H9 (cell line): ENCODE measurements at regions not wholly inside any gene's neighbourhood (a gene's known extent, or its start where the extent isn't known, plus 50 kb on each side); places are given as distances from the start of the nearest gene placed in this dataset.

Experiments
- DNase-seq: peaks from one replicate; pipeline ENCODE4 v3.0.0-alpha.2; 2017
- H2AFZ ChIP-seq: one replicate; pipeline ENCODE4 v1.6.1; 2013; ENCODE audit warnings: mild to moderate bottlenecking, low read length, control low read depth, moderate library complexity
- H2AK5ac ChIP-seq: 2 replicates; pipeline ENCODE4 v1.6.1; 2013; ENCODE audit warnings: low read length, control low read depth, mixed read lengths; ENCODE audit not compliant: insufficient read length
- H2BK120ac ChIP-seq: one replicate; pipeline ENCODE4 v1.6.1; 2013; ENCODE audit warnings: low read depth, mild to moderate bottlenecking, low read length, control low read depth, inconsistent platforms; ENCODE audit not compliant: poor library complexity, severe bottlenecking
- H2BK12ac ChIP-seq: 2 replicates; pipeline ENCODE4 v1.6.1; 2013; ENCODE audit warnings: low read length, control low read depth, mixed read lengths, low read depth; ENCODE audit not compliant: insufficient read length
- H2BK15ac ChIP-seq: 2 replicates; pipeline ENCODE4 v1.6.1; 2013; ENCODE audit warnings: low read depth, low read length, control low read depth
- H2BK20ac ChIP-seq: one replicate; pipeline ENCODE4 v1.6.1; 2013; ENCODE audit warnings: low read depth, mild to moderate bottlenecking, low read length, control low read depth, inconsistent platforms; ENCODE audit not compliant: poor library complexity, severe bottlenecking
- H2BK5ac ChIP-seq: 2 replicates; pipeline ENCODE4 v1.6.1; 2013; ENCODE audit warnings: low read length, control low read depth, mixed read lengths; ENCODE audit not compliant: insufficient read length
- H3K14ac ChIP-seq: 2 replicates; pipeline ENCODE4 v1.6.1; 2013; ENCODE audit warnings: low read length, control low read depth; ENCODE audit not compliant: insufficient read depth
- H3K18ac ChIP-seq: 2 replicates; pipeline ENCODE4 v1.6.1; 2013; ENCODE audit warnings: low read depth, mild to moderate bottlenecking, mixed read lengths, low read length, control low read depth; ENCODE audit not compliant: insufficient read length
- H3K23ac ChIP-seq: 2 replicates; pipeline ENCODE4 v1.6.1; 2013; ENCODE audit warnings: low read length, control low read depth, mixed read lengths, low read depth; ENCODE audit not compliant: insufficient read length
- H3K23me2 ChIP-seq: 2 replicates; pipeline ENCODE4 v1.6.1; 2013; ENCODE audit warnings: low read depth, mild to moderate bottlenecking, mixed read lengths, low read length, control low read depth; ENCODE audit not compliant: insufficient read length, poor library complexity, severe bottlenecking
- H3K27ac ChIP-seq: 2 replicates; pipeline ENCODE4 v1.5.1; 2013; ENCODE audit warnings: low read length, control low read depth, mixed read lengths, low read depth; ENCODE audit not compliant: insufficient read length
- H3K27me3 ChIP-seq: 2 replicates; pipeline ENCODE4 v1.6.1; 2013; ENCODE audit warnings: low read length, control low read depth, inconsistent platforms; ENCODE audit not compliant: insufficient read depth
- H3K4ac ChIP-seq: 2 replicates; pipeline ENCODE4 v1.6.1; 2013; ENCODE audit warnings: low read depth, mild to moderate bottlenecking, control low read depth, inconsistent platforms, low read length, moderate library complexity
- H3K4me1 ChIP-seq: 2 replicates; pipeline ENCODE4 v1.6.1; 2013; ENCODE audit warnings: low read length, control low read depth, inconsistent platforms; ENCODE audit not compliant: insufficient read depth
- H3K4me2 ChIP-seq: 2 replicates; pipeline ENCODE4 v1.6.1; 2013; ENCODE audit warnings: low read length, control low read depth, mixed read lengths; ENCODE audit not compliant: insufficient read length, insufficient read depth
- H3K56ac ChIP-seq: 2 replicates; pipeline ENCODE4 v1.6.1; 2013; ENCODE audit warnings: low read depth, mild to moderate bottlenecking, mixed read lengths, low read length, control low read depth; ENCODE audit not compliant: insufficient read length
- H3K79me1 ChIP-seq: 2 replicates; pipeline ENCODE4 v1.6.1; 2013; ENCODE audit warnings: low read depth, mild to moderate bottlenecking, moderate library complexity, low read length, control low read depth, inconsistent platforms; ENCODE audit not compliant: insufficient read depth, poor library complexity, severe bottlenecking
- H3K79me2 ChIP-seq: 2 replicates; pipeline ENCODE4 v1.6.1; 2013; ENCODE audit warnings: low read length, control low read depth, inconsistent platforms; ENCODE audit not compliant: insufficient read depth
- H3K9ac ChIP-seq: 2 replicates; pipeline ENCODE4 v1.6.1; 2013; ENCODE audit warnings: low read length, control low read depth, mixed read lengths; ENCODE audit not compliant: insufficient read length; ENCODE audit errors: extremely low read depth
- H3K9me3 ChIP-seq: one replicate; pipeline ENCODE4 v1.6.1; 2013; ENCODE audit warnings: low read depth, low read length, inconsistent platforms; ENCODE audit not compliant: control insufficient read depth
- H3T11ph ChIP-seq: one replicate; pipeline ENCODE4 v1.6.1; 2013; ENCODE audit warnings: mild to moderate bottlenecking, low read length, control low read depth, inconsistent platforms
- H4K20me1 ChIP-seq: one replicate; pipeline ENCODE4 v1.6.1; 2013; ENCODE audit not compliant: control insufficient read depth, insufficient read length, insufficient read depth
- H4K5ac ChIP-seq: 2 replicates; pipeline ENCODE4 v1.6.1; 2013; ENCODE audit warnings: low read depth, mild to moderate bottlenecking, mixed read lengths, low read length, control low read depth; ENCODE audit not compliant: insufficient read length
- H4K8ac ChIP-seq: replicated peaks from 2 replicates; pipeline ENCODE4 v1.6.1; 2013; ENCODE audit warnings: low read length, control low read depth, mixed read lengths, low read depth; ENCODE audit not compliant: insufficient read length
- H4K91ac ChIP-seq: 2 replicates; pipeline ENCODE4 v1.6.1; 2013; ENCODE audit warnings: low read depth, mild to moderate bottlenecking, moderate library complexity, mixed read lengths, low read length, control low read depth; ENCODE audit not compliant: insufficient read length
- H3K27ac Mint-ChIP-seq, 3 experiments: 2 replicates in 2 of 3; 3 replicates in 1 of 3; pipeline ENCODE4 v1.8.0; 2020 to 2021; ENCODE audit warnings: mixed read lengths in 3 of 3, mild to moderate bottlenecking in 1 of 3, moderate library complexity in 1 of 3
- H3K27me3 Mint-ChIP-seq: 2 replicates; pipeline ENCODE4 v1.8.0; 2021; ENCODE audit warnings: low read depth, mild to moderate bottlenecking, moderate library complexity, mixed read lengths
- H3K36me3 Mint-ChIP-seq, 3 experiments: 2 replicates in 2 of 3; 3 replicates in 1 of 3; pipeline ENCODE4 v1.8.0; 2020 to 2021; ENCODE audit warnings: low read depth in 3 of 3, mixed read lengths in 3 of 3; ENCODE audit not compliant: insufficient read depth in 1 of 3
- H3K4me1 Mint-ChIP-seq, 2 experiments: 2 replicates each; pipeline ENCODE4 v1.8.0; 2020; ENCODE audit warnings: mixed read lengths in 2 of 2
- H3K4me3 Mint-ChIP-seq, 2 experiments: 2 replicates in 1 of 2; 3 replicates in 1 of 2; pipeline ENCODE4 v1.8.0; 2020 to 2021; ENCODE audit warnings: mild to moderate bottlenecking in 2 of 2, mixed read lengths in 2 of 2, moderate library complexity in 1 of 2
- H3K9me3 Mint-ChIP-seq, 2 experiments: 2 replicates in 1 of 2; 3 replicates in 1 of 2; pipeline ENCODE4 v1.8.0; 2020; ENCODE audit warnings: mild to moderate bottlenecking in 2 of 2, mixed read lengths in 2 of 2, moderate library complexity in 1 of 2
- WGBS: extraction: QIAGEN DNeasy Blood & Tissue Kit; methylation state at CpG from one replicate; pipeline ENCODE4 v1.1.7; 2013; ENCODE audit warnings: missing lambda C conversion rate, low lambda C conversion rate, mixed read lengths; ENCODE audit not compliant: insufficient read length; ENCODE audit errors: extremely low coverage; 5-methylcytosine and 5-hydroxymethylcytosine counted together
- TF ChIP-seq, protein P1 (sequence below): fragments of 200-600 bp; sonication (generic); conservative IDR thresholded peaks from 3 replicates; pipeline ENCODE4 v1.8.0; 2021; ENCODE audit warnings: antibody characterized with exemption, mild to moderate bottlenecking

DNA sequence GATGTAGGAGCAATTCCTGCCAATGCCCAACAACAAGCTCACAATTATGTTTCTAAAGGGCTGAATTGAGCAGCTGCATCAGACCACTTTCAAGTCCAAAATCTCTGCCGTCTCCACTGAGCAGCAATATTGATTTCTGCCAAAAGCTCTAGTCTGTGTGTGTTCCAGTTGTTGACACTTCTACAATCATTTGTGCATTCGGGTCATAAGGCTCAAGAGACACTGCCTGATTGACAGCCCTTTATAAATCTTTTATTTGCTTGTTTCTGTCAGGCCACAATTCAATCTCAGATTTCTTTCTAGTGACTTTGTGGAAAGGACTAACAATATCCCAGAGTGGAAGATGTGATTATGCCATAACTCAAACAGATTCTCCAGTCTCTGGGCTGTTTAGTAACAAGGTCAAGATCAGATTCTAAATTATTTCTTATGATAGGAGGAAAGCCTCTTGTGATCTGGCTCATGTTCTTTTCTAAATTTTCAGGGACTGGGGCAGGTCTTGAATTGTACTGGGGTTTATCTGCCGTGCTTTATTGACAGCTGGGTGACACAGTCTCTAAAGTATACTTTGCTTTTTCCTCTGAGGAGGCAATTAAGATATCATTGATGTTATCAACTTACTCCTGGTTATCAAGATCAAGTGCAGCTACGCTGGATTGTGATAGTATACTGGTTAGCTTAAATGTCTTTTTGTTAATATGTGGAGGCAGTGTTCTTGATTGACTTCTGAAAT, 377.1 kb downstream of the CNTNAP4 start:
- Histone ChIP-seq H3K23ac (no peak overlapping the region), H4K20me1 (no peaks in the 10 kb centered on the region), H2BK120ac (no peak overlapping the region), H3K18ac (no peak overlapping the region), H3K56ac (no peak overlapping the region), H3K27ac (no peak overlapping the region), H2BK12ac (no peak overlapping the region), H3K23me2 (no peaks in the 10 kb centered on the region), H4K8ac (no peak overlapping the region), H3K14ac (no peak overlapping the region), H3K79me1 (no peaks in the 10 kb centered on the region), H2BK15ac (no peak overlapping the region), H3T11ph (no peak overlapping the region), H2BK20ac (no peak overlapping the region), H2AK5ac (no peak overlapping the region), H3K4me2 (no peak overlapping the region), H3K79me2 (no peaks in the 10 kb centered on the region), H4K91ac (no peak overlapping the region), H3K4ac (no peak overlapping the region), H2BK5ac (no peak overlapping the region), H3K9me3 (no peaks in the 10 kb centered on the region), H3K4me1 (no peaks in the 10 kb centered on the region), H3K27me3 (no peaks in the 10 kb centered on the region), H4K5ac (no peak overlapping the region), H2AFZ (no peak overlapping the region), H3K9ac (no peak overlapping the region)
- peaks cover 3% of the 10 kb centered on the region for H3K27me3 Mint-ChIP-seq
- H3K9me3 Mint-ChIP-seq, result no peaks in the 10 kb centered on the region
- TF ChIP-seq, protein P1, sequence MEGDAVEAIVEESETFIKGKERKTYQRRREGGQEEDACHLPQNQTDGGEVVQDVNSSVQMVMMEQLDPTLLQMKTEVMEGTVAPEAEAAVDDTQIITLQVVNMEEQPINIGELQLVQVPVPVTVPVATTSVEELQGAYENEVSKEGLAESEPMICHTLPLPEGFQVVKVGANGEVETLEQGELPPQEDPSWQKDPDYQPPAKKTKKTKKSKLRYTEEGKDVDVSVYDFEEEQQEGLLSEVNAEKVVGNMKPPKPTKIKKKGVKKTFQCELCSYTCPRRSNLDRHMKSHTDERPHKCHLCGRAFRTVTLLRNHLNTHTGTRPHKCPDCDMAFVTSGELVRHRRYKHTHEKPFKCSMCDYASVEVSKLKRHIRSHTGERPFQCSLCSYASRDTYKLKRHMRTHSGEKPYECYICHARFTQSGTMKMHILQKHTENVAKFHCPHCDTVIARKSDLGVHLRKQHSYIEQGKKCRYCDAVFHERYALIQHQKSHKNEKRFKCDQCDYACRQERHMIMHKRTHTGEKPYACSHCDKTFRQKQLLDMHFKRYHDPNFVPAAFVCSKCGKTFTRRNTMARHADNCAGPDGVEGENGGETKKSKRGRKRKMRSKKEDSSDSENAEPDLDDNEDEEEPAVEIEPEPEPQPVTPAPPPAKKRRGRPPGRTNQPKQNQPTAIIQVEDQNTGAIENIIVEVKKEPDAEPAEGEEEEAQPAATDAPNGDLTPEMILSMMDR, result no peak
- WGBS, result no CpG with 5 or more reads among the region's 4 CpGs
- no peaks in the 10 kb centered on the region for H3K36me3 Mint-ChIP-seq
- H3K4me3 Mint-ChIP-seq, result no peak overlapping the region
- DNase-seq, result no peak
- H3K4me1 Mint-ChIP-seq, result no peaks in the 10 kb centered on the region
- H3K27ac Mint-ChIP-seq, result no peak overlapping the region
